H1 (cell line): ENCODE measurements at regions not wholly inside any gene's neighbourhood (a gene's known extent, or its start where the extent isn't known, plus 50 kb on each side); places are given as distances from the start of the nearest gene placed in this dataset.

ENCODE experiments used
- CTCF ChIA-PET: fragments of 300-600 bp; sonication (Branson Sonifier 250); formaldehyde crosslinking; loops from one replicate; lab custom pipeline; 2021; ENCODE audit not compliant: partially characterized antibody; lab: Charles Lee
- POLR2A ChIA-PET: fragments of 300-600 bp; sonication (Branson Sonifier 250); formaldehyde crosslinking; loops from one replicate; lab custom pipeline; 2021; ENCODE audit warnings: inconsistent platforms; ENCODE audit not compliant: partially characterized antibody; lab: Charles Lee
- DNase-seq, 2 experiments: peaks; one replicate each; pipeline versions ENCODE4 v3.0.0 to v3.0.0-alpha.2; 2010 to 2022; ENCODE audit warnings: low spot score in 2 of 2, low read depth in 1 of 2, mixed read lengths in 1 of 2
- FAIRE-seq: peaks from 2 replicates; lab custom pipeline; 2011; peaks lifted over from hg19 to GRCh38; lab: Jason Lieb, UNC
- H2AFZ ChIP-seq: 2 replicates; pipeline ENCODE4 v1.8.1; 2012; ENCODE audit warnings: low read length, inconsistent platforms
- H2AK5ac ChIP-seq: 2 replicates; pipeline ENCODE4 v1.6.1; 2013; ENCODE audit warnings: low read depth, low read length
- H2BK120ac ChIP-seq: replicated peaks from 2 replicates; pipeline ENCODE3; 2013; ENCODE audit warnings: low read depth, low read length, inconsistent platforms
- H2BK12ac ChIP-seq: 2 replicates; pipeline ENCODE4 v1.6.1; 2013; ENCODE audit warnings: low read depth, low read length
- H2BK15ac ChIP-seq: 2 replicates; pipeline ENCODE4 v1.6.1; 2013; ENCODE audit warnings: low read length
- H2BK20ac ChIP-seq: 2 replicates; pipeline ENCODE4 v1.6.1; 2013; ENCODE audit warnings: low read length
- H2BK5ac ChIP-seq: 2 replicates; pipeline ENCODE4 v1.6.1; 2013; ENCODE audit warnings: low read depth, low read length
- H3K14ac ChIP-seq: 2 replicates; pipeline ENCODE4 v1.6.1; 2013; ENCODE audit warnings: inconsistent platforms; ENCODE audit not compliant: insufficient read length
- H3K18ac ChIP-seq: 2 replicates; pipeline ENCODE4 v1.6.1; 2013; ENCODE audit warnings: low read length; ENCODE audit errors: extremely low read depth
- H3K23ac ChIP-seq: 2 replicates; pipeline ENCODE4 v1.6.1; 2013; ENCODE audit warnings: inconsistent platforms; ENCODE audit not compliant: insufficient read length
- H3K23me2 ChIP-seq: 2 replicates; pipeline ENCODE4 v1.6.1; 2013; ENCODE audit warnings: low read depth, low read length
- H3K27ac ChIP-seq: 2 replicates; pipeline ENCODE4 v1.6.1; 2011; ENCODE audit warnings: low read depth, low read length, inconsistent platforms
- H3K27me3 ChIP-seq, 4 experiments: replicated peaks in 1 of 4; 1 replicate in 1 of 4; 2 replicates in 3 of 4; pipeline versions ENCODE4 v1.6.1 to v1.8.1; 2011 to 2013; ENCODE audit warnings: low read length in 3 of 4, mild to moderate bottlenecking in 3 of 4, inconsistent platforms in 2 of 4, mixed read lengths in 2 of 4, moderate library complexity in 1 of 4; ENCODE audit not compliant: control insufficient read depth in 3 of 4, insufficient read depth in 3 of 4; ENCODE audit errors: extremely low read depth in 1 of 4
- H3K36me3 ChIP-seq, 4 experiments: 2 replicates each; pipeline versions ENCODE4 v1.6.1 to v1.8.1; 2011 to 2013; ENCODE audit warnings: mild to moderate bottlenecking in 4 of 4, low read length in 3 of 4, moderate library complexity in 2 of 4, control low read depth in 1 of 4, inconsistent platforms in 1 of 4; ENCODE audit not compliant: insufficient read depth in 4 of 4, control insufficient read depth in 2 of 4
- H3K4ac ChIP-seq: replicated peaks from 2 replicates; pipeline ENCODE3; 2013; ENCODE audit warnings: low read length, low read depth, mixed read lengths, inconsistent platforms; ENCODE audit not compliant: insufficient read length
- H3K4me1 ChIP-seq, 4 experiments: replicated peaks in 1 of 4; 1 replicate in 1 of 4; 2 replicates in 3 of 4; pipeline versions ENCODE4 v1.6.1 to v1.8.1; 2011 to 2013; ENCODE audit warnings: low read length in 3 of 4, inconsistent platforms in 2 of 4, mixed read lengths in 1 of 4; ENCODE audit not compliant: insufficient read depth in 4 of 4, control insufficient read depth in 3 of 4
- H3K4me2 ChIP-seq, 2 experiments: 2 replicates each; pipeline versions ENCODE4 v1.6.1 to v1.8.1; 2011 to 2013; ENCODE audit warnings: low read depth in 2 of 2, low read length in 2 of 2, control low read depth in 1 of 2, inconsistent platforms in 1 of 2, mild to moderate bottlenecking in 1 of 2; ENCODE audit not compliant: insufficient read depth in 1 of 2
- H3K4me3 ChIP-seq, 4 experiments: fragments of 200-600, 300-600 bp in 1 of 4; sonication (generic), shearing (Covaris generic), sonication (Bioruptor Twin) in 1 of 4; 2 replicates each; pipeline versions ENCODE4 v1.5.1 to v1.8.1; 2011 to 2016; ENCODE audit warnings: low read length in 4 of 4, low read depth in 3 of 4, control low read depth in 2 of 4, inconsistent platforms in 2 of 4, mild to moderate bottlenecking in 2 of 4, mixed read lengths in 1 of 4, moderate library complexity in 1 of 4; ENCODE audit not compliant: insufficient read depth in 2 of 4; ENCODE audit errors: extremely low read depth in 1 of 4
- H3K56ac ChIP-seq: replicated peaks from 2 replicates; pipeline ENCODE3; 2013; ENCODE audit warnings: low read depth, mild to moderate bottlenecking, mixed read lengths, low read length, inconsistent platforms; ENCODE audit not compliant: insufficient read length
- H3K79me1 ChIP-seq: 2 replicates; pipeline ENCODE4 v1.6.1; 2013; ENCODE audit warnings: low read depth, low read length, control low read depth
- H3K79me2 ChIP-seq, 2 experiments: 2 replicates each; pipeline versions ENCODE4 v1.6.1 to v1.8.1; 2012 to 2013; ENCODE audit warnings: low read length in 2 of 2, mild to moderate bottlenecking in 2 of 2, inconsistent platforms in 1 of 2; ENCODE audit not compliant: insufficient read depth in 2 of 2, control insufficient read depth in 1 of 2
- H3K9ac ChIP-seq, 4 experiments: replicated peaks in 1 of 4; 1 replicate in 1 of 4; 2 replicates in 3 of 4; pipeline versions ENCODE4 v1.6.1 to v1.8.1; 2011 to 2013; ENCODE audit warnings: low read depth in 3 of 4, low read length in 3 of 4, control low read depth in 2 of 4, mild to moderate bottlenecking in 2 of 4, moderate library complexity in 2 of 4, inconsistent platforms in 1 of 4; ENCODE audit errors: extremely low read depth in 1 of 4
- H3K9me3 ChIP-seq, 2 experiments: 2 replicates each; pipeline versions ENCODE4 v1.6.1 to v1.8.1; 2012 to 2013; ENCODE audit warnings: mild to moderate bottlenecking in 2 of 2, moderate library complexity in 2 of 2, control low read depth in 1 of 2, inconsistent platforms in 1 of 2, low read depth in 1 of 2, low read length in 1 of 2, mixed read lengths in 1 of 2; ENCODE audit not compliant: insufficient read depth in 2 of 2
- H4K20me1 ChIP-seq, 2 experiments: replicated peaks in 1 of 2; 2 replicates each; pipeline versions ENCODE3 to v1.8.1; 2011 to 2013; ENCODE audit warnings: inconsistent platforms in 2 of 2, low read length in 2 of 2, mild to moderate bottlenecking in 1 of 2; ENCODE audit not compliant: insufficient read depth in 2 of 2, control insufficient read depth in 1 of 2
- H4K5ac ChIP-seq: 2 replicates; pipeline ENCODE4 v1.6.1; 2013; ENCODE audit warnings: low read length, low read depth, mixed read lengths, inconsistent platforms; ENCODE audit not compliant: insufficient read length
- H4K8ac ChIP-seq: 2 replicates; pipeline ENCODE4 v1.8.0; 2013; ENCODE audit warnings: mild to moderate bottlenecking, moderate library complexity, low read length, inconsistent platforms; ENCODE audit not compliant: insufficient read depth; ENCODE audit errors: extremely low read depth
- H4K91ac ChIP-seq: replicated peaks from 2 replicates; pipeline ENCODE3; 2013; ENCODE audit warnings: low read length, mixed read lengths, inconsistent platforms; ENCODE audit not compliant: insufficient read length
- TAF7 ChIP-seq: optimal IDR thresholded peaks from 2 replicates; pipeline ENCODE3; 2011; ENCODE audit warnings: low read depth, mild to moderate bottlenecking, inconsistent platforms, low read length, moderate library complexity, borderline replicate concordance
- TEAD4 ChIP-seq: IDR thresholded peaks from 2 replicates; pipeline ENCODE4 v1.6.1; 2012; ENCODE audit warnings: low read depth, low read length, inconsistent platforms, mixed read lengths
- WGBS, 2 experiments: shearing (Covaris generic) in 1 of 2; methylation state at CpG; one replicate each; pipeline versions ENCODE4 v1.1.6 to v1.1.7; 2013 to 2015; ENCODE audit warnings: low lambda C conversion rate in 2 of 2, mixed read lengths in 2 of 2, inconsistent platforms in 1 of 2, low coverage in 1 of 2, missing lambda C conversion rate in 1 of 2; ENCODE audit not compliant: insufficient replicate concordance in 2 of 2, insufficient coverage in 1 of 2, insufficient read length in 1 of 2; ENCODE audit errors: extremely low coverage in 1 of 2, missing lambda C conversion rate in 1 of 2; 5-methylcytosine and 5-hydroxymethylcytosine counted together

- no peak overlapping the region for H3K9ac ChIP-seq
- no peak overlapping the region for H4K91ac ChIP-seq
- CTCF ChIA-PET: no interaction called here
- peaks cover 0 to 2% of the 10 kb centered on the region in 2 experiments for H4K20me1 ChIP-seq
- POLR2A ChIA-PET: no interaction called here
- H3K4me1 ChIP-seq: no peaks in the 10 kb centered on the region
- no peak overlapping the region for H2BK120ac ChIP-seq
- no peak overlapping the region for H3K23ac ChIP-seq
- H2AK5ac ChIP-seq: no peak overlapping the region
- WGBS, 2 experiments: 81% methylated on average over 1 of the region's 1 CpG; no CpG with 5 or more reads in 1 of the 2 experiments
- no peak overlapping the region for H2BK5ac ChIP-seq
- no peak overlapping the region for H3K27ac ChIP-seq
- H3K23me2 ChIP-seq: no peaks in the 10 kb centered on the region
- H2AFZ ChIP-seq: no peak overlapping the region
- DNase-seq (no peak), FAIRE-seq (no peak)
- no peak overlapping the region for H4K8ac ChIP-seq
- no peaks in the 10 kb centered on the region for H3K9me3 ChIP-seq
- H3K79me1 ChIP-seq: no peaks in the 10 kb centered on the region
- no peak overlapping the region for H3K18ac ChIP-seq
- H3K79me2 ChIP-seq: no peaks in the 10 kb centered on the region
- TF ChIP-seq TAF7 (no peak), TEAD4 (peak; percentile 92)
- no peaks in the 10 kb centered on the region for H3K27me3 ChIP-seq
- no peak overlapping the region for H3K4me2 ChIP-seq
- H2BK12ac ChIP-seq: no peak overlapping the region
- H3K4me3 ChIP-seq: no peak overlapping the region
- no peak overlapping the region for H3K14ac ChIP-seq
- H2BK20ac ChIP-seq: no peak overlapping the region
- H3K4ac ChIP-seq: no peak overlapping the region
- no peak overlapping the region for H4K5ac ChIP-seq
- no peak overlapping the region for H2BK15ac ChIP-seq
- no peaks in the 10 kb centered on the region for H3K36me3 ChIP-seq
- H3K56ac ChIP-seq: no peak overlapping the region
Observed at GRCh38 chr11:26011474-26011873, 320.5 kb upstream of the ANO3 start.
